AG09309 (cell line): ENCODE measurements at regions not wholly inside any gene's neighbourhood (a gene's known extent, or its start where the extent isn't known, plus 50 kb on each side); places are given as distances from the start of the nearest gene placed in this dataset.

Experiments
- DNase-seq: peaks from one replicate; pipeline ENCODE4 v3.0.0-alpha.2; 2010; ENCODE audit warnings: low read depth
- H3K4me3 ChIP-seq: 2 replicates; pipeline ENCODE4 v1.5.1; 2011; ENCODE audit warnings: mild to moderate bottlenecking, low read depth, low read length, moderate library complexity; ENCODE audit not compliant: control insufficient read depth
- TF ChIP-seq, protein P1 (sequence below): IDR thresholded peaks from 2 replicates; pipeline ENCODE4 v1.5.1; 2011; ENCODE audit warnings: mild to moderate bottlenecking, low read depth, low read length, inconsistent platforms; ENCODE audit not compliant: insufficient read depth, control insufficient read depth; ENCODE audit errors: missing control alignments

DNA sequence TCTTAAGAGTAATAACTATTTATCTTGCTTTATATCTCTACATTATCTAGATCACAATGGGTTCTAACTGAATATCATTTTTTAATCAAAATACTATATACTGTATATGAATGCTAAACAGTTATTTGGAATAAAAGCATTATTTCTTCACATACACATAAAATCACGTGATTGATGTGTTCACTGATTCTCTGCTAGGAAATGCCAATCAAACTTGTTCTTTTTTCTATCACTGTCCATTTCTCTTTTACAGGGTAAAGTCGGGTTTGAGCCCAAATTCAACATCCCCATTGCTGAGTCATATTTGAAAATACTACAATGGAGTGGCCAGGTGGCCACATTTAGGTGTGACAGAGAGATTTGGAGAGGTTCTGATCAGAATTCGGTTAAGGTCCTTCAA, 1114.0 kb upstream of the PIK3C3 start:
- DNase-seq, result no peak
- H3K4me3 ChIP-seq, result no peak overlapping the region
- TF ChIP-seq, protein P1, sequence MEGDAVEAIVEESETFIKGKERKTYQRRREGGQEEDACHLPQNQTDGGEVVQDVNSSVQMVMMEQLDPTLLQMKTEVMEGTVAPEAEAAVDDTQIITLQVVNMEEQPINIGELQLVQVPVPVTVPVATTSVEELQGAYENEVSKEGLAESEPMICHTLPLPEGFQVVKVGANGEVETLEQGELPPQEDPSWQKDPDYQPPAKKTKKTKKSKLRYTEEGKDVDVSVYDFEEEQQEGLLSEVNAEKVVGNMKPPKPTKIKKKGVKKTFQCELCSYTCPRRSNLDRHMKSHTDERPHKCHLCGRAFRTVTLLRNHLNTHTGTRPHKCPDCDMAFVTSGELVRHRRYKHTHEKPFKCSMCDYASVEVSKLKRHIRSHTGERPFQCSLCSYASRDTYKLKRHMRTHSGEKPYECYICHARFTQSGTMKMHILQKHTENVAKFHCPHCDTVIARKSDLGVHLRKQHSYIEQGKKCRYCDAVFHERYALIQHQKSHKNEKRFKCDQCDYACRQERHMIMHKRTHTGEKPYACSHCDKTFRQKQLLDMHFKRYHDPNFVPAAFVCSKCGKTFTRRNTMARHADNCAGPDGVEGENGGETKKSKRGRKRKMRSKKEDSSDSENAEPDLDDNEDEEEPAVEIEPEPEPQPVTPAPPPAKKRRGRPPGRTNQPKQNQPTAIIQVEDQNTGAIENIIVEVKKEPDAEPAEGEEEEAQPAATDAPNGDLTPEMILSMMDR, result no peak

DNA sequence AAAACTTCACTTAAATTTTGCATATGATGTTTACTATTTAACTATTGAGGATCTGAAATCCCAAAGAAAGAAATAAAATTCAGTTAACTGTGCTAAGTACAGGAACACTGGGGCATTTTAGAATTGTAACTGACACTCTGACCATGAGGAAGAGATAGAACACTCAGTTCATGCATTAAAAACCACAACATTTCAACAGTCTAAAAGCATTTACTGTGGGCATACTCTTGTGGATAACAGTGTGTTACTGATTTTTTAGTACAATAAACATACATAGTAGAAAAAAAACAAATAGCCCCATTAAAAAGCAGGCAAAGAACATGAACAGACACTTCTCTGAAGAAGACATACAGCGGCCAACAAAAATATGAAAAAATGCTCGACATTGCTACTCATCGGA, 1122.7 kb upstream of the PIK3C3 start:
- DNase-seq, result no peak
- H3K4me3 ChIP-seq, result no peak overlapping the region
- TF ChIP-seq, protein P1, result no peak

DNA sequence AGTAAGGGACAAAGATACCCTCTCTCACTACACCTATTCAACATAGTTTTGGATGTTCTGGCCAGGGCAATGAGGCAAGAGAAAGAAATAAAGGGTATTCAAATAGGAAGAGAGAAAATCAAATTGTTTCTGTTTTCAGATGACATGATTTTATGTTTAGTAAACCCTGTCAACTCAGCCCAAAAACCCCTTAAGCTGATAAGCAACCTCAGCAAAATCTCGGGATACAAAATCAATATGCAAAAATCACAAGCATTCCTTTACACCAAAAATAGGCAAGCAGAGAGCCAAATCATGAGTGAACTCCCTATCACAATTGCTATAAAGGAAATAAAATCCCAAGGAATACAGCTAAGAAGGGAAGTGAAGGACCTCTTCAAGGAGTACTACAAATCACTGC, 1130.7 kb upstream of the PIK3C3 start:
- no peak for DNase-seq
- no peak overlapping the region for H3K4me3 ChIP-seq

DNA sequence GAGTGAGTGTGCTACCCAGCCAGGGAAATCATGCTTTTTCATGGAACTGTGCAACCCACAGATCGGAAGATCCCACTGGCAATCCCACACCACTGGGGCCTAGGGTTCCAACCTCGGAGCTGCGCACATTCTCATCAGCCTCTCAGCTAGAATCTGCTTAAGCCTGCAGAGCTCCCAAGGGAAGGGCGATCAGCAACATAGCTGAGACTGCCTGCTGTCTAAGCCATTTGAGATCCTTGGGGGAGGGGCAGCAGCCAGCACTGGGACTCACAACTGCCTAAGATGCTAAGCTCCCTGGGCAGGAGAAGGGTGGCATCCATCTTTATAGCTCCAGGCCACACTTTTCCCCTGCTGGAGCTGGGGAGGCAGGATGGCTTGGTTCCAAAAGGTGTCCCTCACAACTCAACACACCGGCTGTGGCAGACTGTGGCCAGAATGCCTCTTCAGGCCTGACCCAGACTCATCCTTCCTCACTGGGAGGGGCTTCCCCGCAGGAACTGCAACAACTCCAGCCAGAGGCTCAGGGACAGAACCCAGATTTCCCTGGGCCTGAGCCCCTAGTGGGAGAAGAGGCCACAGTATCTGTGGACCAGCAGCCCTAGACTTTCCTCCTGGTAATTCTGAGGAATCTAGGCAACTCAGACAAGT, 1133.3 kb upstream of the PIK3C3 start:
- no peak for DNase-seq
- H3K4me3 ChIP-seq, result no peak overlapping the region
- TF ChIP-seq, protein P1, result no peak

More for the DNA sequence above, 1130.7 kb upstream of the PIK3C3 start:
- TF ChIP-seq, protein P1, result no peak

DNA sequence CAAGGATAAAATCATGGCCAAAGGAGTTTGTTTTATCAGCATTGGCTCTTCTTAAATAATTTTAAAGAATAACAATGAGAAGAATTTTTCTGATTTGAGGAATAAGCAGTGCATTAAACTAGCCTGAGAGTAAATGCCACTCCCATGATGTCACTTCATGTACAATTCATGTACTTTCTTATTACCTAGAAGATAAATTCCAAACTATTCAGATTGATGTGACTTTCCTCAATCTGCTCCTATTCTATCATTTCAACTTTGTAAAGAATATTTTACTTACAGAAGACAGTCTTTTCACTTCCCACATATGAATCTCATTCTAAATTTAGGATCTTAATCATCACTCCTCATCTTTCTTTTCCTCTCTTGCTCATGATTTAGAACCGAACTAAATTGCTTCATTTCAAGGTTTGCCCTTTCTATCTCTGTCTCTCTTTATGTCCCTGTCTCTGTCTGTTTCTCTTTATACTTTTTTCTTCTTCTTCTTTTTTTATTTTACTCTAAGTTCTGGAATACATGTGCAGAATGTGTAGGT, 1142.0 kb upstream of the PIK3C3 start:
- H3K4me3 ChIP-seq, result no peak overlapping the region
- DNase-seq, result no peak
- TF ChIP-seq, protein P1, result no peak

DNA sequence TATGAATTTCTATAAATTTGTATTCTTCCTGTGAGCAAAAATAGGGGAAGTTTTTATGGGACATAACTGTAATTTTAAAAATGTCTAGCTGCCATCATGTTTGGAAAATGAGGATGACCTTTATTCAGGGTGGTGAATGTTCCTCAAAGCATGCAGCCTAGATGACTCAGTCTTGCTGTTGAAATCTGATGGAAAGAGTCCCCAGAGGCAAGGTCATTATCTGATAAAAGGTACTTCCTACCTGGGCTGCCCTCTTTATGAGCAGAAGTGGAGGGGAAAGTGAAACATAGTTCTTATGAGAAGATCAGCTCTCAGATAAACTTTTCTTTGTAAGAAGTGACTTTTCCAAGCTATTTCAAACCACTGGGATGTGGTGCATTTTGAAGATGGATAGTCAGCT, 1144.7 kb upstream of the PIK3C3 start:
- no peak for DNase-seq
- TF ChIP-seq, protein P1, result no peak

More for the DNA sequence above, 1144.7 kb upstream of the PIK3C3 start:
- H3K4me3 ChIP-seq, result no peak overlapping the region
